ENCODE measurements at regions not wholly inside any gene's neighbourhood (a gene's known extent, or its start where the extent isn't known, plus 50 kb on each side); places are given as distances from the start of the nearest gene placed in this dataset.

DNA sequence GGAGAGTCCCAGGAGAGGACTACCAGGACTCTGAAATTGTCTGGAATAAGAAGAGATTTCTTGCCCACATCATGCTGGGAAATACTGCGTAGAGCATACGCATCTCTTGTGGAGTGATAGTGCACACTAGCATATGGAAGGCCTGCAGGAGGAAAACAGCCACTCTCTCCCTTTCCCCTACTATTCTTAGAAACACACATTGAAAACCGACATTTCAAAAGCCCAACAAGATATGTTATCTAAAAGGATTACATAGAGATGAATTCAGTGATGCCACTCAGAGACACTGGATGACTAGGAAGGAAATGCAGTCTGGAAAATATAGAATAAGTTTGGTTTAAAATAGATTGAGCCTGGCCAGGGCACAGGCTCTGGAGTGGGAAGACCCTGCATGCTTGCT, 388.7 kb upstream of the NBEA start:
- DNase-seq (ENCODE audit: low read depth) = no peak

DNA sequence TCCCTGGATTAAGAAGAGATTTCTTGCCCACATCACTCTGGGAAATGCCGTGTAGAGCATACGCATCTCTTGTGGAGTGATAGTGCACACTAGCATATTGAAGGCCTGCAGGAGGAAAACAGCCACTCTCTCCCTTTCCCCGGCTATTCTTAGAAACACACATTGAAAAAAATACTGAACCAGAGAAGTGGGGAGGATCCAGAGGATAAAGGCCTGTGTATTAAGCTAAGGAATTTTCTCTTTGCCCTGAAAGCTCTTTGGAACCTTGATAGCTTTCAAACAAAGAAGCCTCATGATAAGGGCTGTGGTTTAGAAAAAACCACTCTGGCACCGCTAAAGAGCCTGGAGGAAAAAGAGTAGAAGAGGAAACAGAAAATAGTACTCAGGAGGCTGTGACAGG, 386.1 kb upstream of the NBEA start:
- DNase-seq (ENCODE audit: low read depth) = no peak

DNA sequence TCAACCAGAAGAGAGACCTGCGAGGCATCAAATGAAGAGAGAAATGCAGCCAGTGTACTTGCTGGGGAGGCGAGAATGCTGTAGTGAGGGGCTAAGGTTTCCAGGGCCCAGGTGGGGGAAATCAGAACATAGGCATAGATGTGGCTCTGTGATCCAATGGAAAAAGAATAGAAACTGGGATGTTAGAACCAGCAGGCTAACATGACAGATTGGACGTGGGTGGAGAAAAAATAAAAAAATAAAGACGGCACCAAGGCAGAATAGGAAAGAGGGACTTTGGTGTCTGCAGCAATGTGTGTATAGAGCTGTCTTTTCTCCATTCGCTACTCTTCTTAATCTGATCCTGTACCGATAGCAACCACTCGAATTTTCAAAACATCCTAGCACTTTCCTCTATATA, 381.0 kb upstream of the NBEA start:
- DNase-seq (ENCODE audit: low read depth) = no peak

DNA sequence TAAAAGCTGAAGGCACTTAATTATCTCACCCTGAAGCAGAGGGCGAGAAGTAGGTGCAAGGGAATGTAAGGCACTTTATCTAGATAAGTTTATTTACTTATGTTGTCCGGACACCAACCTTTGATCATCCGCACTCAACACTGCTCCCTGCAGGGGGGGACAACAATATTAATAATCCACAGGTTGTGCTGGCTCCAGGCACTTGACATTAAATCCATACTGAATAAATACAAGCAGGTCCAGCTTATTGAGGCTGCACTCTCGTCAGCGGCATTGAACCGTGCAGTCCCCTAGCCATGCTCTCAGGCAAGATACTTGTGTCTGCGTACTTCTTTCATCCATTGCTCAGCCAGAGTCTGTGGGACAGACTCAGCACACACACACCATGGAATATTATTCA, 374.5 kb upstream of the NBEA start:
- DNase-seq (ENCODE audit: low read depth) = no peak

DNA sequence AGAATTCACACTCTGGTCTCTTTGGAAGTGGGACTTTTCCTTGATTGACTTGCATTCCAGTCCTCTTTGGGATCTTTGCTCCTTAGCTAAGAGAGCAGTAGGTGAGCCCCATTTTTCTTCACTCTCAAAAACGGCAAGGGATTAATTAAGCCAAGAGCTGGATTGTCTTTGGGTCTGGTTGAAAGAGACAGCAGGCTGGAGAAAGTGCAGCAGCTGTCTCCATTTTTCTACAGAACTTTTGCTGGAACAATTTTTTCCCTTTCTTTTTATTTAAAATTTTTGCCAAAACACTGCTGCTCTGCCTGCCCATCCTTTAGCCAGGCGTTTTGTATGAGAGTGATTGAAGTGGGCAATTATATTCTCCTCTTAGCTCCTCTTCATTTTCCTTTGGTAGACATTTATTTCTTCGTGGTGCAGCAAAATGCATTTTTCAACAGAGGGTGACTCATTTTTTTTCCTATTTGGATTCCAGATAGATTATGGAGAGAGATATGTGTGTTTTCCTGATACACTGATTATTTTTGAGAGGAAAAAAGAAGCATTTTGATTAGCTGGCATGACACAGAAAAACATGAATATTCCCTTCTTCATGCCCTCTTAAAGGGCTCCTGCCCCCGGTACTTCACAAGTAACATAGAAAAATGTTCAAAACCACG, 371.2 kb upstream of the NBEA start:
- DNase-seq (ENCODE audit: low read depth) = no peak

DNA sequence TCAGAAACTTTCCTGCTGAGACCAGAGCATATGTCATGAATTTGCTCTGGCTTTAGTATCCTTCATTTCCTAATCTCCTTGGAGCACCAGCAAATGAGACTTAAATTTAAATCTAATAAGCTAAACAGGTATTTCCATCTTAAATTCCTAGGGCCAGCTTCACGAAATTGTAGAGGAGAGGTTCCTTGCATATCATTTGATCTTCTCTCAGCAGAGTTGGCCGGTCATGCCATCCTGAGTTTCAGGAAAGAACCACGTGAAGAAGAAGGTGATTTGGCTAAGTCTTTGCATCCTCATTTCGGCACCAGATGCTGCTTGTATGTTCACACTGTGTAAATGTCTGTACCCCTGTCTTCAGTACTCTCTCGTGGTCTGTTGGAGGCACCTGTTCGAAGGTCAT, 370.4 kb upstream of the NBEA start:
- no peak for DNase-seq (ENCODE audit: low read depth)

DNA sequence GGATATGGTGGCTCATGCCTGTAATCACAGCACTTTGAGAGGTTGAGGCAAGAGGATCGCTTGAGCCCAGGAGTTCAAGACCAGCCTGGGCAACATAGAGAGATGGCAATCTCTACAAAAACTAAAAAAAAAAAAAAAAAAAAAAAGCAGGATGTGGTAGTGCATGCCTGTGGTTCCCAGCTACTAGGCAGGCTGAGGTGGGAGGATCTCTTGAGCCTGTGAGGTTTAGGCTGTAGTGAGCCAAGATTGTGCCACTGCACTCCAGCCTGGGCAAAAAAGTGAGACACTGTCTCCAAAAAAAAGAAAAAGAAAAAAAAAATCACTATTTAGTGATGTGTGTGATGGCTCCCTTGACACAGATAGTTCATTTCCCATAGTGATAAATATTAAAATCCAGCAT, 365.0 kb upstream of the NBEA start:
- DNase-seq (ENCODE audit: low read depth) = peak; percentile 31

DNA sequence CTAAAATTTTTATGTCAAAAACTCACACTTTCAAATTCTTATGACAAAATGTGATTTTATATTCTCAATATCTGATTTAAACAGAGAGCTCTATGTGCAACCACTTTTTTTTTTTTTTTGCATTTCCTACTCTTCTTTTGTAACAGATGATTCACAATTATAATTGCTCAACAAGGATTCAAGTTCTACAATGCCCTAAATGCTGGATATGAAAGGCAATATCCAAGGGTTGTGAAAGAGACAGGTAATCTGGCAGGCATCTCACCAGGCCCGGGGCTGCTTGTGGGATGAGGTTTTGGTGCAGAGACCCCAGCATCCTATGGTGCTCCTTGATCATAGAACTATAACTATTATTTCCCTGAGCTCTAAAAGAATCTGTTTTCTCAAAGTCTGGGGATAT, 363.6 kb upstream of the NBEA start:
- DNase-seq (ENCODE audit: low read depth) = no peak

DNA sequence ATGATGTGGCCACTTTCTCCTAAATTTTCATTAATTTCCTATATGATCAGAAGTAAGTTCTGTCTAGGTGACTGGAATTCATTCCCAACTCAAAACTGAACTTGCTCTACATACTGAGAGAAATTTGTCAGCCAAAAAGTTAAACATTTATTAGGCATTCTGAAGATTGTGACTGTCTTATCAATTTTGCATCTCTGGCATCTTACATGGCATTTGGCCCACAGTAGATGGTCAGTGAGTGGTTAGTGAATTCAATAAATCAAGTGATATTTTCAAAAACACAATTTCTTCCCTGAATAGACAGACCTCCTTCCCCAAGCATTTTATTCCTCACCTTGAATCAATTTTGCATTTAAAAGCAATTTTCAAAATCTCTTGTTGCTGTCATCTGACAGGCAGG, 363.2 kb upstream of the NBEA start:
- DNase-seq (ENCODE audit: low read depth) = no peak

DNA sequence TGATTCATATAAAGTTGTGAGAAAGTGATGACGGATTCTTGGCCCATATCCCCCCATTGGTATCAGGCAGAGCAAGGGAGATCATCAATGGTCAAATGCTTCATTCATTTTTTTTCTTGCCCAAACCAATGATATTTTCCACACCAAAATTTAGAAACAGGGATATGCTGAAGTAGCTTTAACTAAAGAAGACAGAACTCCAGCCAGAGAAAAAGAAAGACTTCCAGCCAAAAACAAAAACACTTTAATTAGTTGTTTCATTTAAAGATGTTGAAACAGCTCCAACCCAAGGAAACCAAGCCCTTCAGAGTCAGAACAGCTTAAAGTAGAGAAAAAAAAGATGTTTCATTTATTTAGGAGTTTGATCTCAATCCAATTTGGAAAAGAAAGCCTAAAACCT, 358.9 kb upstream of the NBEA start:
- DNase-seq (ENCODE audit: low read depth) = no peak

DNA sequence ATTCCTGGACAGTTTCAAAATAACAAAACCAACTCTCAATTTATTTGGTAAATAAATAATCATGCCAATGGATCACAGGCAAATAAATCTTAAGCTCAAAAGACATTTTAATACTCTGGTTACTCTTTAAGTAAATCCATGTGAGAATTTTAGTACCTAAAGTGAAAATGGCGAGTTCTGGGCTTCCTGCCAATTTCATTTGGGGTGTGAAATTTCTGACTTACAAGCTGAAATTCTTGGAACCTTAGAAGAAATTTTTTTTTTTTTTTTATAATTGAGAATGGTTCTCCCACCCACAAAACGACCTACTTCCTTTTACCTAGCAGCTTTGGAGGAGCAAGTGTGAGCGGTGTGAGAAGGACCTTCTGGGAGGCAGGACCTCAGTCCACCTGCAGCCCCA, 354.5 kb upstream of the NBEA start:
- no peak for DNase-seq (ENCODE audit: low read depth)

DNA sequence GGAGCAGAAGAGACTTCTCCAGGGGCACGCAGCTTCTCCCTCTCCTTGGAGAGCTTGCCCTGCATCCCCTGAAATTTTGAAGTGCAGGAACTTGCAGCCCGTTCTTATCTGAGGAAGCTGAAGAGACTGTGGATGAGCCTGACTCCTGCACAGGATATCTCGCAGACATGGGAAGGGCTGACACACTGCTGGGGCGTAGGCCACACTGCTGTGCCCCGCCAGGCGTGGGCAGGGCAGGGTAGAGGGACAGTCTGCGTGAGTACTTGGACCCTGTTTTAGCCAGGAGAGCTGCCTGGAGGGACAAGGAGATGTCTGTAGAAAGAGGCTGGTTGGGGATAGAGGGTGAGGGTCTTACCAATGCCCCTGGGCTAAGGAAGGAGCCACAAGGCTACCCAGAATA, 353.7 kb upstream of the NBEA start:
- no peak for DNase-seq (ENCODE audit: low read depth)

DNA sequence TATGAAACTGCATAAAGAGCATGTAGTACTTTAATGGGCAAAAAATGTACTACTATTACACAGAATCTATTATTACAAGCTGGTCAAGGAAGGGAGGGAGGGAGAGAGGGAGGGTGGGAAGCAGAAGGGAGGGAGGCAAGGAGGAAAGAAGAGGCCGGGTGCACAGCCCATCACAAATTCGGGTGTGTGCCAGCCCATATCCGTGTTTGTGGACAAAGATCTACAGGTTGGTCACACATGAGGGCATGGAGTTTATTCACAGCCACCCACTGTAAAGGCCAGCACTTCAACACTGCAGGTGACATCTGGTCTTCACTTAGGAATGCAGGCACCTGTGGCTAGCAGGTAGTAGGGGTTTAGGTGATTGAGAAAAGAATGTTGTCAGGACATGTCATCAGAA, 352.5 kb upstream of the NBEA start:
- no peak for DNase-seq (ENCODE audit: low read depth)

DNA sequence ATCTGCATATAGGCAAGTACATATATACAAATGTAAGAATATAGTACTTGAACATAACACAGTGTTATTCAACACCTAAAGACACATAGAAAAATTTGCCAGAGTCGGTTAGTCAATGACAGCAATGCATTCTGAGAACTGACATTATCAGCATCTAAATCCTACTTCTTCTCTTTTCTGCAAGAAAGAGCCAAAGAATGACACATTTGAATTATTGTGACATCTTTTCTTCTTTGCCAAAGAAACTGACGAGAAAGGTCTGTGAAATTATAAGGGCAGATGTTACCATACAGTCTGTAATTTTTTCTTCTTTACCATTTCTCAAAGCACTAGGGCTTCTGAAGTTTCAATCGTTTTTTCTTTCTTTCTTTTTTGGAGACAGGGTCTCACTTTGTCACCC, 350.9 kb upstream of the NBEA start:
- DNase-seq (ENCODE audit: low read depth) = no peak

DNA sequence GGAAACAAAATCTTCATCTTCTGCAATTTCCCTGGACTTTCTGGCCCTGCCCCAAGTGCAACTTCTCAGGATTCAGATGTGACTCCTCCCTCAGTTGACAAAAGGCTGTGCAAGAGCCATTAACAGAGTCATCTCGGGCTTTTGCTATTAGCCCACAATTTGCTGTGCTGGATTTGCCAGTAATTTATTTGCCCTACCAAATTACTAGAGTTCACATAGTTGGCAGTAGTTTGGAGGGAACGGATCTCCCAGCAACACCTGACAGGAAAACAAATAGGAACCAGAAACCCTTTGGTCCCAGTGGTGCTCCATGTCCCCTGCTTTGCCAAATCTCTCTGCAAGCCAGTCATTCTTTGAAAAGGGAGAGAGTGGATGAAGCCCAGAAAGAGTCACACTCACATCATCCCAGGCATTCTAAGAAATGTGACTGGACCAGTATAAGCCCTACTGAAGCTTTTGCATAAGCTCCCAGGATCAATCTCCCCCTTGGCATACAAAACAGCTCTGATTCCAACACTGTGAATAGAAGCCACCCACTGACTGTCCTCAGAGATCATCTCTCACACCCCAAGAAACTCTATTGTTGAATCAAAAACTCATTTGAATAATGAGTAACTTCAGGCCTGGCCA, 350.1 kb upstream of the NBEA start:
- no peak for DNase-seq (ENCODE audit: low read depth)

DNA sequence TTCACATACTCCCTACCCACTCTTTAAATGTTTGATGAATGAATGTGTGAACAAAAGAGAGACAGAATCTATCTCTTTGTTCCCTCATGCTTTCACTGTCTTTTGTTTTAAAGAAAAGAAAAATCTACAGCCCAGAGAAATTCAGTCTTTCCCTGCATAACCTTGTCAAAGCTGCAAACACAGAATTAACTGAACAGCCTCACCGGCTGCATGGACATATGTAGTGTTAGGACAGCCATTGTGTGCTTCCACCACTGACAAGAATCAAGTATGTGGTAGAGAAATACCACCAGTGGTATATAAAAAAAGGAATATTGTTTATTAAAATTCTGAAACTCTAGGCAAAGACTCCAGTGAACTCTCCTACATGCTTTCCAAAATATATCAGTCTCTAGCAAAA, 348.4 kb upstream of the NBEA start:
- no peak for DNase-seq (ENCODE audit: low read depth)

DNA sequence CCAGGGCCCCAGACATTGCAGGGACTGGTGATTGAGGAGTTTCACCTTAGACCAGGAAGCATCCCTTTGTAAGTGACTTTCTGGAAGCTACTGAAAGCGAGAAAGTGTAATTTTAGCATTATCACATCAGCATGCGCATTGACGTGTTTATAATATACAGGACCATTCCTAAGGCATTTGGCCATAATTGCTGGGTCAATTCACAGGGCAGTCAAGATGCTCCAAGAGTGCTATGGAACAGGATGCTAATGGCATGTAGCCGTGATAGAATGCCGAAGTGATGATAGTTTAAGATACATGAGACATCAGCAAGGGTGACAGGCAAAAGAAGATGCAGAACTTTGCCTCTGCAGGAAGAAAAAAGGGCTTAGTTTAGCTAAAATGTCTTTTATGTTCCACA, 347.6 kb upstream of the NBEA start:
- no peak for DNase-seq (ENCODE audit: low read depth)

DNA sequence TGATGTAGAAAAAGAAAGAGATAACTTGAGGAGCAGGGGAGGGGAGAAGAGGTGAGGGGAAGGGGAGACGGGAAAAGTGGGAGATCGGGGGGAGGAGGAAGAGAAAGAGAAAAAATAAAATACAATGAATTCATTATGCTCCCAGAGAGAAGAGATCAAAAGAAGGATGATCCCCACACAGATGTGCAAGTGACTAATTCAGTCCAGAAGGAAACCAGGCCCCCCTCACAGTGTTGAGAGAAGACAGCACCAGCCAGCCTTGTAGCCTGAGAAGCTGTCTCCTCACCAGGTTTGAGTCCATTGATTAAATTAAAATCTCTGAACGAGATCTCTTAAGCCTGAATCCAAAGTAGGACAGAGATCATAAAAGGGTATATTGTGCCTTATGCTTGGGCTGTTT, 333.7 kb upstream of the NBEA start:
- no peak for DNase-seq (ENCODE audit: low read depth)

DNA sequence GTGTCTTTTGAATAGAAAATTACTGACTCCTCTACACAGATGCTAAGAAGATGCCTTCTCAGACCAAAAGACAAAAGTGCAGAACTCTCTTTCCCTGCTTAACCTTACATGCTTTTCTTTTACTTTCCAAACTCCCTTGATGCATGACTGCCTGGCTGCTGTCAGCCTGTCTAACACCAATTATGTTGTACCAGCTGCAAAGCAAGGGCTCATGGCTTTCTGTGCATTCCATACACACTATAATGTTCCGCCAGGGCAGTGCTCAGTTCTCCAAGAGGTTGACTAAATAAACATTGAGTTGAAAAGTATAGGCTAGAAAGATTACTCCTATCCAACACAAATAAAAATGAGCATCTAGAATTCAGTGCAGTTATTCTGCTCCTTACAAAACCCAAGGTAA, 330.4 kb upstream of the NBEA start:
- DNase-seq (ENCODE audit: low read depth) = no peak

DNA sequence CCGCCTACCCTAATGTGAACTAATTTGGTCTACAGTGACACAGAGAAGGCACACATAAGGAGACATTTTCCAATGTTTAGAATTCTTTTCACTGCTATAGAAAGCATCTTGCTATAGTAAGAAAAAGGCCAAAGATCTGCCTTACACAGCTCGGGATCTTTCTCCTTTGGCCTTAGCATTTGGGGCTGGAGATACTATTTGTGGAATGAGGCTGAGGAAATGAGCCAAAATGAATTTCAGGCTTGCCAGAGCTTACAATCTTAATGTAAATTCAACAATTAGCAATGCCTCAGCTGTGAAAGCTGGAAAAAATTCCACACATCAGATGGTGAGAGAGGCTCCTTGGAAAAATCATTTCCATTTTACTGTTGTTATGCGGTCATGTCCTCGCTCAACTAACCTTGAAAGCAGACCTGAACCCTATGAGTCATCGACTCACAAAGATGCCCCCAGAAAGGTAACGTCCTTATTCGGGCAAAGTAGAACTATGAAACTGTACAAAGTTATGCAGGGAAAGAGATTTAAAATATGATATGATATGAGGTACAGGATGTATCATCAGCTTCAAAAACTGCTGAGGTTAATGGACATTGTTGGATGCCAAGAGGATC, 324.5 kb upstream of the NBEA start:
- DNase-seq (ENCODE audit: low read depth) = no peak

DNA sequence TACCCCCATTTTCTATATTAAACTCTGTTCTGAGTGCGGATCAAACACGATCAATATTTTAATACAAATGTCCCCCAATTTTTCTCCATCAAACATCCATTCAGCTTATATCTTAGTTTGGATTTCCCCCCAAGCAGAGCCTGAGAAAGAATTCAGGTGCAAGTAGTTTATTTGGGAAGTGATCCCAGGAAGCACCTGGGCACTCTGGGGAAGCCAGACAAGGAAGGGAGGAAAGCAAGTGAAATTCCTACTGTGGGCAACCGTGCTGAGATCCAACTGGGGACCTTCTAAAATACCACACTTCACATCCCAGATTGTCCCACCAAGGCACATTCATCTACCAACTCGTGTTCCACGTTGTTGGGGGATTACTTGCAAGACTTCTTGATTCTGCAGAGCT, 323.4 kb upstream of the NBEA start:
- DNase-seq (ENCODE audit: low read depth) = no peak

DNA sequence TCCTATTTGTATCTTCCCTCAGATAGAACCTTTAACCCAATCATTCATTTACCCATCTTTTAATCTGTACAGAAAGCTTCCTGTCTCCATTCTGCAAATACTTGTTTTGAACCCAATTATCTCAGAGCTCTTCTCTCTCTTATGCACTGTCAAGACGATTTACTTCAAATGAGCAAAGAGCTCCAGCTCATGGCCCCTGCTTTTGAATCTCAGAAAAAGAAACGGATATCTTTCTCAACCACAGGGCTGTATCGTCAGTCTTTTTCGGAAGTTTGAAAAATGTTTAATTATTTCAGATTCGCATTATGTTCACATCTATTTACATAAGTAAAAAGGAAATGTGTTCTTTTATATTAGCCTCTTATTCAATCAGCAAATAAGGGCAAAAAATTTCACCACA, 322.7 kb upstream of the NBEA start:
- DNase-seq (ENCODE audit: low read depth) = no peak

DNA sequence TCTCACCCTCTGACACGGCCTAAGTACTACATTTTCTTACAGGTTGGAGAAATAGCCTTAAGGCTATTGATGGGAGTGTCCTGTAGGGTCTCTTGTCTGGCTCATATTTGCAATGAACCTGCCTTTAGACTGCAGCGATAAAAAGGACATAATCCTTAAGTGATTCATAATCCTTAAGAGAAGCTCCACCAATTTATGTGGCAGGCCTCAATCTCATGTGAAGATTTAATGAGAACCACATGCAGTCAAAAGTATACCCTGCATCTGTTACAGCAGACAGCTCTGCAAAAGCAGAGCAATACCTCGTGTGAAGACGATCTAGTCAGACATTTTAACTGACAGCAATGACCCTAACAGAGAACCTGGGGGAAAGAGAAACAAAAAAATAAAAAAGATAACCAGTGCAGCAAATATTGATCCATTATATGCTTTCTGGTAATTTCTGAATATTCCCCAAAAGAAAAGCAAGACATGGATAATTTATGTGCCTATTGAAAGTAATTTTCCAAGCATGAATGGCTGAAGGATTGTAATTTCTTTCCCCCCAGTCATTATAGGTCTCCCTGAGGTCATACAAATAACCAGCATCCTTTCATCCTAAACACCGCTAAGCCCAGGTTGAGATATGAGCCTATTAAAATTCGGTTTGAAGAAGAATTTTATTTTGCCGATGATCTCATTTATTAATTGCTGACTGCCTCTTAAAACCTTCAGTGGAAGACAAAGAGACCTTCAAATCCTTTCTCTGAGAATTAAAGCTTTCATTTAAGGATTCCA, 321.8 kb upstream of the NBEA start:
- DNase-seq (ENCODE audit: low read depth) = no peak
